Skeletal muscle cell (primary cell): ENCODE measurements at regions not wholly inside any gene's neighbourhood (a gene's known extent, or its start where the extent isn't known, plus 50 kb on each side); places are given as distances from the start of the nearest gene placed in this dataset.

Experiments used
- DNase-seq: peaks from one replicate; pipeline ENCODE4 v3.0.0-alpha.2; 2010; ENCODE audit warnings: low read depth
- H3K4me3 ChIP-seq: 2 replicates; pipeline ENCODE4 v1.5.1; 2011; ENCODE audit warnings: low read depth, mild to moderate bottlenecking, control low read depth, low read length, moderate library complexity

- DNase-seq = no peak
- H3K4me3 ChIP-seq = no peak overlapping the region
Observed at GRCh38 chr4:58935332-58935731, 1825.1 kb upstream of the IGFBP7 start.

- H3K4me3 ChIP-seq = no peak overlapping the region
Observed at GRCh38 chr4:58936436-58936835, 1826.3 kb upstream of the IGFBP7 start.

GRCh38 chr4:58940167-58940566 is 1830.0 kb upstream of the IGFBP7 start:
- no peak overlapping the region for H3K4me3 ChIP-seq
- DNase-seq = no peak

More at GRCh38 chr4:58936436-58936835, 1826.3 kb upstream of the IGFBP7 start:
- DNase-seq = no peak

- DNase-seq = no peak
- H3K4me3 ChIP-seq = no peak overlapping the region
Observed at GRCh38 chr4:58941286-58941685, 1831.1 kb upstream of the IGFBP7 start.

GRCh38 chr4:58953575-58953974 is 1843.4 kb upstream of the IGFBP7 start:
- H3K4me3 ChIP-seq = no peak overlapping the region

GRCh38 chr4:58957711-58958110 is 1847.5 kb upstream of the IGFBP7 start:
- DNase-seq = no peak
- H3K4me3 ChIP-seq = no peak overlapping the region

More at GRCh38 chr4:58953575-58953974, 1843.4 kb upstream of the IGFBP7 start:
- no peak for DNase-seq

GRCh38 chr4:58961283-58961682 is 1851.1 kb upstream of the IGFBP7 start:
- H3K4me3 ChIP-seq = no peak overlapping the region
- DNase-seq = no peak

GRCh38 chr4:58961925-58962324 is 1851.7 kb upstream of the IGFBP7 start:
- DNase-seq = no peak
- no peak overlapping the region for H3K4me3 ChIP-seq

- no peak for DNase-seq
- no peak overlapping the region for H3K4me3 ChIP-seq
Observed at GRCh38 chr4:58962424-58962823, 1852.2 kb upstream of the IGFBP7 start.

GRCh38 chr4:58981828-58982227 is 1871.6 kb upstream of the IGFBP7 start:
- H3K4me3 ChIP-seq = no peak overlapping the region
- DNase-seq = no peak

GRCh38 chr4:58983887-58984286 is 1873.7 kb upstream of the IGFBP7 start:
- DNase-seq = no peak
- no peak overlapping the region for H3K4me3 ChIP-seq

- DNase-seq = no peak
- H3K4me3 ChIP-seq = no peak overlapping the region
Observed at GRCh38 chr4:59002148-59002547, 1892.0 kb upstream of the IGFBP7 start.

- no peak for DNase-seq
Observed at GRCh38 chr4:59024257-59024656, 1914.1 kb upstream of the IGFBP7 start.

GRCh38 chr4:59037812-59038211 is 1927.6 kb upstream of the IGFBP7 start:
- no peak overlapping the region for H3K4me3 ChIP-seq
- DNase-seq = no peak

More at GRCh38 chr4:59024257-59024656, 1914.1 kb upstream of the IGFBP7 start:
- no peak overlapping the region for H3K4me3 ChIP-seq

- DNase-seq = no peak
- no peak overlapping the region for H3K4me3 ChIP-seq
Observed at GRCh38 chr4:59039046-59039445, 1928.9 kb upstream of the IGFBP7 start.

GRCh38 chr4:59044286-59044900 is 1934.2 kb upstream of the IGFBP7 start:
- no peak for DNase-seq
- no peak overlapping the region for H3K4me3 ChIP-seq

- DNase-seq = no peak
- no peak overlapping the region for H3K4me3 ChIP-seq
Observed at GRCh38 chr4:59054086-59054485, 1943.9 kb upstream of the IGFBP7 start.

GRCh38 chr4:59057804-59058203 is 1947.6 kb upstream of the IGFBP7 start:
- no peak for DNase-seq
- no peak overlapping the region for H3K4me3 ChIP-seq

- no peak for DNase-seq
- H3K4me3 ChIP-seq = no peak overlapping the region
Observed at GRCh38 chr4:59058543-59058942, 1948.4 kb upstream of the IGFBP7 start.

GRCh38 chr4:59060002-59060846 is 1950.0 kb upstream of the IGFBP7 start:
- H3K4me3 ChIP-seq = no peak overlapping the region
- DNase-seq = no peak

GRCh38 chr4:59060895-59061294 is 1950.7 kb upstream of the IGFBP7 start:
- no peak overlapping the region for H3K4me3 ChIP-seq
- no peak for DNase-seq
